Keratinocyte (primary cell): ENCODE measurements at regions not wholly inside any gene's neighbourhood (a gene's known extent, or its start where the extent isn't known, plus 50 kb on each side); places are given as distances from the start of the nearest gene placed in this dataset.

Experiments used
- DNase-seq: peaks from one replicate; pipeline ENCODE4 v3.0.0-alpha.2; 2011; ENCODE audit warnings: low read depth, missing footprints, low spot score
- FAIRE-seq: peaks from 2 replicates; lab custom pipeline; 2011; peaks lifted over from hg19 to GRCh38; lab: Jason Lieb, UNC
- H2AFZ ChIP-seq: 2 replicates; pipeline ENCODE4 v1.6.0; 2012; ENCODE audit warnings: low read length, control low read depth, inconsistent platforms; ENCODE audit not compliant: control insufficient read depth
- H3K27ac ChIP-seq: 2 replicates; pipeline ENCODE4 v1.5.1; 2011; ENCODE audit warnings: low read length; ENCODE audit not compliant: control insufficient read depth, insufficient read depth
- H3K27me3 ChIP-seq: 3 replicates; pipeline ENCODE4 v1.6.0; 2011; ENCODE audit warnings: low read length; ENCODE audit not compliant: control insufficient read depth, insufficient read depth; ENCODE audit errors: extremely low read depth
- H3K36me3 ChIP-seq, 2 experiments: 2 replicates in 1 of 2; 3 replicates in 1 of 2; pipeline ENCODE4 v1.5.1; 2011; ENCODE audit warnings: low read length in 2 of 2, mild to moderate bottlenecking in 1 of 2; ENCODE audit not compliant: control insufficient read depth in 2 of 2, insufficient read depth in 2 of 2; ENCODE audit errors: extremely low read depth in 1 of 2
- H3K4me1 ChIP-seq: 3 replicates; pipeline ENCODE4 v1.5.1; 2011; ENCODE audit warnings: low read length; ENCODE audit not compliant: control insufficient read depth, insufficient read depth; ENCODE audit errors: extremely low read depth
- H3K4me2 ChIP-seq: 3 replicates; pipeline ENCODE4 v1.6.0; 2011; ENCODE audit warnings: low read depth, low read length; ENCODE audit not compliant: control insufficient read depth, insufficient read depth; ENCODE audit errors: extremely low read depth
- H3K4me3 ChIP-seq, 3 experiments: fragments of 200-600 bp in 1 of 3; sonication (generic) in 1 of 3; 2 replicates in 2 of 3; 3 replicates in 1 of 3; pipeline ENCODE4 v1.5.1; 2011 to 2016; ENCODE audit warnings: low read length in 3 of 3, mild to moderate bottlenecking in 3 of 3, control low read depth in 2 of 3, inconsistent platforms in 1 of 3, low read depth in 1 of 3, mixed read lengths in 1 of 3, mixed run types in 1 of 3, moderate library complexity in 1 of 3; ENCODE audit not compliant: control insufficient read depth in 2 of 3, insufficient read depth in 2 of 3; ENCODE audit errors: extremely low read depth in 1 of 3
- H3K79me2 ChIP-seq: 2 replicates; pipeline ENCODE4 v1.6.0; 2012; ENCODE audit warnings: low read length; ENCODE audit not compliant: control insufficient read depth, insufficient read depth
- H3K9ac ChIP-seq: 3 replicates; pipeline ENCODE4 v1.6.0; 2011; ENCODE audit warnings: low read length; ENCODE audit not compliant: control insufficient read depth, insufficient read depth; ENCODE audit errors: extremely low read depth
- H3K9me1 ChIP-seq: 3 replicates; pipeline ENCODE4 v1.6.0; 2011; ENCODE audit warnings: low read length; ENCODE audit not compliant: control insufficient read depth, insufficient read depth; ENCODE audit errors: extremely low read depth
- H3K9me3 ChIP-seq: 2 replicates; pipeline ENCODE4 v1.5.1; 2012; ENCODE audit warnings: low read depth, low read length; ENCODE audit not compliant: control insufficient read depth
- H4K20me1 ChIP-seq: 3 replicates; pipeline ENCODE4 v1.6.0; 2011; ENCODE audit warnings: low read length; ENCODE audit not compliant: control insufficient read depth, insufficient read depth; ENCODE audit errors: extremely low read depth
- EZH2 ChIP-seq: IDR thresholded peaks from one replicate; pipeline ENCODE4 v1.6.1; 2012; ENCODE audit warnings: inconsistent platforms, mild to moderate bottlenecking, low read length, moderate library complexity
- dilution Hi-C: fragments of 300-500 bp; cut with MboI; formaldehyde crosslinking; loops from one replicate; pipeline ENCODE4 v1.7.0; 2020; ENCODE audit warnings: low sequenced_read_pairs; ENCODE audit not compliant: extremely low pct_ligation_motif_present
- TF ChIP-seq, protein P1 (sequence below), 3 experiments: IDR thresholded peaks in 1 of 3; conservative IDR thresholded peaks in 1 of 3; optimal IDR thresholded peaks in 1 of 3; 2 replicates in 2 of 3; 3 replicates in 1 of 3; pipeline versions ENCODE3 to v1.5.1; 2011; ENCODE audit warnings: low read length in 3 of 3, mild to moderate bottlenecking in 3 of 3, moderate library complexity in 2 of 3, control low read depth in 1 of 3, inconsistent platforms in 1 of 3; ENCODE audit not compliant: insufficient read depth in 2 of 3; ENCODE audit errors: extremely low read depth in 1 of 3

DNA sequence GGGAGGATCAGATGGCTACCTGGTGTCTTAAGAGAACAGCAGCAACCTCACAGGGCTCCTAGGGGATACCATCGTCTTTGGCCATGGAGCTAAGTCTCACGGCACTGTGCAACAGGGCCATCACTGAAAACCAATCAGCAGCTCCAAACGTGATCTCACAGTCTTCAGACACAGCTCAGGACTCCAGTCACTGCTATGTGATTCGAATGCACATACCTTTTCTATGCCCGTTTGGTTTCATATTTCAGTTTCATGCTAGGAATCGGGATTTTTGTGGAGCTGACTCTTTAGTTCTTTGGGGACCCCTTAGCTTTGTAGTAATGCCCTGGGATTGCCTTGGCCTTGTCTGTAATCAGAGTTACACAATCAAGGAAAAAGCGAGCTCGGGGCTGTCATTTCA lies 162.8 kb upstream of the CDH11 start:
- DNase-seq: no peak
- H3K4me2 ChIP-seq: no peak overlapping the region
- H4K20me1 ChIP-seq: no peaks in the 10 kb centered on the region
- no peaks in the 10 kb centered on the region for H3K79me2 ChIP-seq
- dilution Hi-C loops: no loop called here
- TF ChIP-seq EZH2: no peak
- no peaks in the 10 kb centered on the region for H3K4me1 ChIP-seq
- H3K36me3 ChIP-seq: no peaks in the 10 kb centered on the region
- no peak for FAIRE-seq
- H3K27me3 ChIP-seq: no peaks in the 10 kb centered on the region
- H3K27ac ChIP-seq: no peak overlapping the region
- H3K9me3 ChIP-seq: no peaks in the 10 kb centered on the region
- no peak overlapping the region for H3K9ac ChIP-seq
- no peaks in the 10 kb centered on the region for H3K9me1 ChIP-seq
- H3K4me3 ChIP-seq: no peak overlapping the region
- H2AFZ ChIP-seq: no peak overlapping the region

DNA sequence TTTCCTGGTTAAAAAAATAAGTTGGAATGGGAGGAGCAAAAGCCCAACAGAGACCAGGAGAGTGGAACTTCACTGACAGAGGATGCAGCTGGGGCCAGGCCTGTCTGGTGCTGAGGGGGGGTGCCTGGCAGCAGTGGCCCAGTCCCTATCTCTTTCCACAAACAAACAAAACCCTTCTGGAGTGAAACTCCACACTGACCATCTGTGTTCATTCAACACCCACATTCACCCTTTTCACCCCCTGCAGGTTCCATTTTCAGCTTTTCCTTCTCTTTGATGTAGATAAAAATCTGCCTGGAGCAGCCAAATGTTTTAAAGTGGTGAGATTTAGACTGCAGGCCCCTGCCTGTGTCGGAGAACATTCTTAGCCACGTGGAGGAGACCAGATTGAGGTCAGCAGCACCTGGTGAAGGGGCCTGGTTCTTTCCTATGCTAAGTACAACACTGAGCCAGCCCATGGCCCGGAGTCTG lies 161.4 kb upstream of the CDH11 start:
- Histone ChIP-seq H3K9me1 (no peaks in the 10 kb centered on the region), H3K27ac (no peak overlapping the region), H3K36me3 (no peaks in the 10 kb centered on the region), H3K4me1 (no peaks in the 10 kb centered on the region), H3K4me2 (no peak overlapping the region), H3K4me3 (no peak overlapping the region), H3K9ac (no peak overlapping the region), H4K20me1 (no peaks in the 10 kb centered on the region), H3K79me2 (no peaks in the 10 kb centered on the region), H3K27me3 (no peaks in the 10 kb centered on the region), H2AFZ (no peak overlapping the region), H3K9me3 (no peaks in the 10 kb centered on the region)
- FAIRE-seq (no peak), DNase-seq (no peak)
- no peak for TF ChIP-seq EZH2
- TF ChIP-seq, protein P1, sequence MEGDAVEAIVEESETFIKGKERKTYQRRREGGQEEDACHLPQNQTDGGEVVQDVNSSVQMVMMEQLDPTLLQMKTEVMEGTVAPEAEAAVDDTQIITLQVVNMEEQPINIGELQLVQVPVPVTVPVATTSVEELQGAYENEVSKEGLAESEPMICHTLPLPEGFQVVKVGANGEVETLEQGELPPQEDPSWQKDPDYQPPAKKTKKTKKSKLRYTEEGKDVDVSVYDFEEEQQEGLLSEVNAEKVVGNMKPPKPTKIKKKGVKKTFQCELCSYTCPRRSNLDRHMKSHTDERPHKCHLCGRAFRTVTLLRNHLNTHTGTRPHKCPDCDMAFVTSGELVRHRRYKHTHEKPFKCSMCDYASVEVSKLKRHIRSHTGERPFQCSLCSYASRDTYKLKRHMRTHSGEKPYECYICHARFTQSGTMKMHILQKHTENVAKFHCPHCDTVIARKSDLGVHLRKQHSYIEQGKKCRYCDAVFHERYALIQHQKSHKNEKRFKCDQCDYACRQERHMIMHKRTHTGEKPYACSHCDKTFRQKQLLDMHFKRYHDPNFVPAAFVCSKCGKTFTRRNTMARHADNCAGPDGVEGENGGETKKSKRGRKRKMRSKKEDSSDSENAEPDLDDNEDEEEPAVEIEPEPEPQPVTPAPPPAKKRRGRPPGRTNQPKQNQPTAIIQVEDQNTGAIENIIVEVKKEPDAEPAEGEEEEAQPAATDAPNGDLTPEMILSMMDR (optimal IDR thresholded peaks at IDR 0.05 in 1 of 3, IDR thresholded peaks at IDR 0.05 in 1 of 3, conservative IDR thresholded peaks at IDR 0.05 in 1 of 3; ENCODE audit: extremely low read depth in 1 of 3, insufficient read depth in 2 of 3, low read length in 3 of 3): no peak
- dilution Hi-C loops: no loop called here

DNA sequence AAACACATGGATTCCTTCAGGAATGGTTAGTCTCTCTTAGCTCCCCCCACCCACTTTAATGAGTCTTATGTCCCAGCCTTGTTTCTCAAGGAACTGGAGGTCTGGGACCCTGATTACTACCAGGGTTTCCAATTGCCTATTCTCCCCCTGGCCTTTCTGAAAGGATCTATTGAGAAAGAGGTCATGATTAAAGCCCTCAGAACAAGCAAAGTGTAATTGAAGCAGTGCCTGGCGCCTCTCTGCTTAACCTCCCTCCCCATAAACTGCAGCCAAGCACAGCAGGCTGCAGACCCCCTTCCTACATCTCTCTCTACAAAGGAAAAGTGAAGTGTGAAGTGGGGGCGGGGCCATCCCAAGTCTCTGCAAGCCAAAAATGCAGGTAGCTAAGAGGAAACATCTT lies 159.7 kb upstream of the CDH11 start:
- H2AFZ ChIP-seq: no peak overlapping the region
- H4K20me1 ChIP-seq: no peaks in the 10 kb centered on the region
- no peaks in the 10 kb centered on the region for H3K4me1 ChIP-seq
- H3K27ac ChIP-seq: no peak overlapping the region
- no peak overlapping the region for H3K4me3 ChIP-seq
- no peaks in the 10 kb centered on the region for H3K79me2 ChIP-seq
- H3K4me2 ChIP-seq: no peak overlapping the region
- H3K9me1 ChIP-seq: no peaks in the 10 kb centered on the region
- no peak overlapping the region for H3K9ac ChIP-seq
- FAIRE-seq (no peak), DNase-seq (no peak)
- H3K9me3 ChIP-seq: no peaks in the 10 kb centered on the region
- H3K36me3 ChIP-seq: no peaks in the 10 kb centered on the region
- TF ChIP-seq EZH2: no peak
- TF ChIP-seq, protein P1 (optimal IDR thresholded peaks at IDR 0.05 in 1 of 3, IDR thresholded peaks at IDR 0.05 in 1 of 3, conservative IDR thresholded peaks at IDR 0.05 in 1 of 3; ENCODE audit: extremely low read depth in 1 of 3, insufficient read depth in 2 of 3, low read length in 3 of 3): no peak
- H3K27me3 ChIP-seq: no peaks in the 10 kb centered on the region
- dilution Hi-C loops: no loop called here
